ENCODE measurements at regions not wholly inside any gene's neighbourhood (a gene's known extent, or its start where the extent isn't known, plus 50 kb on each side); places are given as distances from the start of the nearest gene placed in this dataset.

DNA sequence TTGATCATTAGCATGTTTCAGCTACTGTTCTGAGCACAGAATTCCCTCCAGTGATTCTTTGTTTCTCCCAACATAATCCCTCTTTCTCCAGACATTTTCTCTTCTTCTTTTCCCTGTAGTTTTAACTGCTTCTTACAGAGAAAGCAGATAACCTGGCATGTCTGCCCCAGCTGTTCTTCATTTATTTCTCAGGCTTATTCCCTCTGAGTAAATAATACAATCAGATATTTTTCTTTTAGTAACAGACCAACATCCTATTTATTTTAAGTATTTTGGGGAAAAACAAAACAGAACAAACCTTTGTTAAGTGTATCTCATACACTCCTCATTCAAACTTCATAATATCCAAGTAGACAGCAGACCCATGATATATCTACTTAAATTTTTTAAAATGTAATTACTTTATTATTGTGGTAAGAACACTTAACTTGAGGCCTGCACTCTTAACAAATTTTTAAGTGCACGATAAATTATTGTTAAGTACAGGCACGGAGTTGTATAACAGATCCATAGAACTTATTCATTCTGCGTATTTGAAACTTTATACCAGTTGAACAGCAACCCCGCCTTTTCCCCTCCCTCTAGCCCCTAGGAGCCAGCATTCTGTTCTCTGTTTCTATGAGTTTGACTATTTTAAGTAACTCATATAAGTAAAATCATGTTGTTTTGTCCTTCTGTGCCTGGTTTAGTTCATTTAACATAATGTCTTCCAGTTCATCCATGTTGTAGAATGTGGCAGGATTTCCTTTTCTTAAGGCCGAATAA lies 540.0 kb downstream of the LMO7 start:
- ChIA-PET CTCF (no interaction called here), POLR2A (no interaction called here)
- no peak for ATAC-seq
- no peaks in the 10 kb centered on the region for H3K27me3 ChIP-seq (ENCODE audit: control insufficient read depth, insufficient read depth, low read length)
- H3K9me3 ChIP-seq (ENCODE audit: control insufficient read depth, insufficient read depth, low read depth, low read length) = no peaks in the 10 kb centered on the region
- no peak overlapping the region for H3K4me3 ChIP-seq (ENCODE audit: low read depth in 2 of 2, low read length in 2 of 2)
- intact Hi-C loops (cut with micrococcal nuclease; ENCODE audit: unreplicated experiment) = no loop called here
- in situ Hi-C loops (cut with HindIII; ENCODE audit: low pct_unique_long_range_greater_than_20kb, low sequenced_read_pairs) = no loop called here
- no peak for DNase-seq (ENCODE audit: low read depth, low spot score)
- BruUV-seq (replicated peaks) = no TSS peak
- no peaks in the 10 kb centered on the region for H3K36me3 ChIP-seq (ENCODE audit: control insufficient read depth, insufficient read depth, low read length)
- H3K27ac ChIP-seq (ENCODE audit: low read length) = no peak overlapping the region
- no peaks in the 10 kb centered on the region for H3K4me1 ChIP-seq (ENCODE audit: control insufficient read depth, insufficient read depth, low read length)
- TF ChIP-seq SIN3A (IDR thresholded peaks at IDR 0.05; ENCODE audit: borderline replicate concordance, insufficient read depth, low read depth, low read length) = no peak
- no peak for TF ChIP-seq CTCF (IDR thresholded peaks at IDR 0.05)
- no peak for TF ChIP-seq TCF7L2 (IDR thresholded peaks at IDR 0.05; ENCODE audit: low read depth, low read length)
- no peak for TF ChIP-seq POLR2AphosphoS5 (IDR thresholded peaks at IDR 0.05; ENCODE audit: low read depth, low read length)
- TF ChIP-seq, protein P1, sequence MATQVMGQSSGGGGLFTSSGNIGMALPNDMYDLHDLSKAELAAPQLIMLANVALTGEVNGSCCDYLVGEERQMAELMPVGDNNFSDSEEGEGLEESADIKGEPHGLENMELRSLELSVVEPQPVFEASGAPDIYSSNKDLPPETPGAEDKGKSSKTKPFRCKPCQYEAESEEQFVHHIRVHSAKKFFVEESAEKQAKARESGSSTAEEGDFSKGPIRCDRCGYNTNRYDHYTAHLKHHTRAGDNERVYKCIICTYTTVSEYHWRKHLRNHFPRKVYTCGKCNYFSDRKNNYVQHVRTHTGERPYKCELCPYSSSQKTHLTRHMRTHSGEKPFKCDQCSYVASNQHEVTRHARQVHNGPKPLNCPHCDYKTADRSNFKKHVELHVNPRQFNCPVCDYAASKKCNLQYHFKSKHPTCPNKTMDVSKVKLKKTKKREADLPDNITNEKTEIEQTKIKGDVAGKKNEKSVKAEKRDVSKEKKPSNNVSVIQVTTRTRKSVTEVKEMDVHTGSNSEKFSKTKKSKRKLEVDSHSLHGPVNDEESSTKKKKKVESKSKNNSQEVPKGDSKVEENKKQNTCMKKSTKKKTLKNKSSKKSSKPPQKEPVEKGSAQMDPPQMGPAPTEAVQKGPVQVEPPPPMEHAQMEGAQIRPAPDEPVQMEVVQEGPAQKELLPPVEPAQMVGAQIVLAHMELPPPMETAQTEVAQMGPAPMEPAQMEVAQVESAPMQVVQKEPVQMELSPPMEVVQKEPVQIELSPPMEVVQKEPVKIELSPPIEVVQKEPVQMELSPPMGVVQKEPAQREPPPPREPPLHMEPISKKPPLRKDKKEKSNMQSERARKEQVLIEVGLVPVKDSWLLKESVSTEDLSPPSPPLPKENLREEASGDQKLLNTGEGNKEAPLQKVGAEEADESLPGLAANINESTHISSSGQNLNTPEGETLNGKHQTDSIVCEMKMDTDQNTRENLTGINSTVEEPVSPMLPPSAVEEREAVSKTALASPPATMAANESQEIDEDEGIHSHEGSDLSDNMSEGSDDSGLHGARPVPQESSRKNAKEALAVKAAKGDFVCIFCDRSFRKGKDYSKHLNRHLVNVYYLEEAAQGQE (IDR thresholded peaks at IDR 0.05; ENCODE audit: insufficient read depth in 1 of 2, low read depth in 2 of 2, low read length in 1 of 2) = no peak

DNA sequence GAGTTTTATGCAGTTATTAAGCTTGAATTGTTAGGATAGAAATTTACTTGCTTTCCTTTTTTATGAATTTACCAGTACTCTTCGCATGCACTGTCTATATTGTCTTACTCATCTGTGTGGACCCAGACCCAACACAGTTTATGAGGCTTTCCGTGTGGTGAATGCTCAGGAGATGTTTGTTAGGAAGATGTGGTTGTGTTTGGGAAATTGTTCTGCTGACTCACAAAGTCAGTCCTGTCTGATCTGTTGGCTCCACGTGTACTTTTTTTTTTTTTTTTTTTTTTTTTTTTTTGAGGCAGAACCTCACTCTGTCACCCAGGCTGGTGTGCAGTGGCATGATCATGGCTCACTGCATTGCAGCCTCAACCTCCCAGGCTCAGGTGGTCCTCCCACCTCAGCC lies 532.5 kb downstream of the LMO7 start:
- BruUV-seq (replicated peaks) = no TSS peak
- CTCF ChIA-PET = no interaction called here
- no peaks in the 10 kb centered on the region for H3K27me3 ChIP-seq (ENCODE audit: control insufficient read depth, insufficient read depth, low read length)
- ATAC-seq (no peak), DNase-seq (ENCODE audit: low read depth, low spot score) (no peak)
- H3K4me3 ChIP-seq (ENCODE audit: low read depth in 2 of 2, low read length in 2 of 2) = no peak overlapping the region
- no peak for TF ChIP-seq POLR2AphosphoS5 (IDR thresholded peaks at IDR 0.05; ENCODE audit: low read depth, low read length)
- TF ChIP-seq TCF7L2 (IDR thresholded peaks at IDR 0.05; ENCODE audit: low read depth, low read length) = no peak
- TF ChIP-seq, protein P1 (IDR thresholded peaks at IDR 0.05; ENCODE audit: insufficient read depth in 1 of 2, low read depth in 2 of 2, low read length in 1 of 2) = no peak
- TF ChIP-seq SIN3A (IDR thresholded peaks at IDR 0.05; ENCODE audit: borderline replicate concordance, insufficient read depth, low read depth, low read length) = no peak
- no peak for TF ChIP-seq CTCF (IDR thresholded peaks at IDR 0.05)
- intact Hi-C loops (cut with micrococcal nuclease; ENCODE audit: unreplicated experiment) (no loop called here), in situ Hi-C loops (cut with HindIII; ENCODE audit: low pct_unique_long_range_greater_than_20kb, low sequenced_read_pairs) (no loop called here)
- no peaks in the 10 kb centered on the region for H3K4me1 ChIP-seq (ENCODE audit: control insufficient read depth, insufficient read depth, low read length)
- H3K27ac ChIP-seq (ENCODE audit: low read length) = no peak overlapping the region
- H3K36me3 ChIP-seq (ENCODE audit: control insufficient read depth, insufficient read depth, low read length) = no peaks in the 10 kb centered on the region
- POLR2A ChIA-PET = no interaction called here
- no peaks in the 10 kb centered on the region for H3K9me3 ChIP-seq (ENCODE audit: control insufficient read depth, insufficient read depth, low read depth, low read length)

Data from Panc1 (cell line).